OCI-LY1 (cell line): ENCODE measurements at regions not wholly inside any gene's neighbourhood (a gene's known extent, or its start where the extent isn't known, plus 50 kb on each side); places are given as distances from the start of the nearest gene placed in this dataset.

Source experiments
- H2AFZ ChIP-seq: fragments of 200-600 bp; sonication (generic), shearing (Covaris generic); 2 replicates; pipeline ENCODE4 v1.6.0; 2014; ENCODE audit warnings: antibody characterized with exemption, mild to moderate bottlenecking, low read length
- H3F3A ChIP-seq: fragments of 200-600 bp; sonication (generic), shearing (Covaris generic); 2 replicates; pipeline ENCODE4 v1.6.0; 2014; ENCODE audit warnings: mild to moderate bottlenecking, antibody characterized with exemption, low read length, moderate library complexity; ENCODE audit not compliant: insufficient read depth
- H3K27ac ChIP-seq: fragments of 200-600 bp; sonication (generic); 2 replicates; pipeline ENCODE4 v1.5.1; 2014; ENCODE audit warnings: low read length, mixed run types, mild to moderate bottlenecking, low read depth; ENCODE audit not compliant: poor library complexity, severe bottlenecking
- H3K27me3 ChIP-seq: fragments of 200-600 bp; sonication (generic); 2 replicates; pipeline ENCODE4 v1.6.0; 2014; ENCODE audit warnings: antibody characterized with exemption, mild to moderate bottlenecking, low read length, moderate library complexity; ENCODE audit not compliant: insufficient read depth
- H3K36me3 ChIP-seq: fragments of 200-600 bp; sonication (generic); 2 replicates; pipeline ENCODE4 v1.6.1; 2014; ENCODE audit warnings: mild to moderate bottlenecking, antibody characterized with exemption, low read length, moderate library complexity, mixed read lengths; ENCODE audit not compliant: insufficient read depth
- H3K4me1 ChIP-seq: fragments of 200-600 bp; sonication (generic); 2 replicates; pipeline ENCODE4 v1.5.1; 2014; ENCODE audit warnings: mild to moderate bottlenecking, low read length, moderate library complexity; ENCODE audit not compliant: insufficient read depth, severe bottlenecking
- H3K4me2 ChIP-seq: fragments of 200-600 bp; sonication (generic), shearing (Covaris generic); 2 replicates; pipeline ENCODE4 v1.6.1; 2014; ENCODE audit warnings: low read length
- H3K4me3 ChIP-seq: fragments of 200-600 bp; sonication (generic); 2 replicates; pipeline ENCODE4 v1.5.1; 2014; ENCODE audit warnings: low read length, low read depth, mild to moderate bottlenecking, mixed read lengths; ENCODE audit not compliant: poor library complexity, severe bottlenecking
- H3K79me2 ChIP-seq: fragments of 200-600 bp; shearing (Covaris generic); 2 replicates; pipeline ENCODE4 v1.6.1; 2016; ENCODE audit warnings: mixed run types, low read length, mixed read lengths; ENCODE audit not compliant: insufficient read depth
- H3K9ac ChIP-seq: fragments of 200-600 bp; sonication (generic), shearing (Covaris generic); 2 replicates; pipeline ENCODE4 v1.6.1; 2014; ENCODE audit warnings: mild to moderate bottlenecking, low read length, mixed read lengths
- H3K9me2 ChIP-seq: fragments of 200-600 bp; sonication (generic), shearing (Covaris generic); 2 replicates; pipeline ENCODE4 v1.6.1; 2014; ENCODE audit warnings: low read depth, mild to moderate bottlenecking, low read length, mixed read lengths
- H3K9me3 ChIP-seq: fragments of 200-600 bp; shearing (Covaris generic); 2 replicates; pipeline ENCODE4 v1.6.1; 2014; ENCODE audit warnings: low read length, mixed read lengths
- H4K20me1 ChIP-seq: fragments of 200-600 bp; sonication (generic), shearing (Covaris generic); 2 replicates; pipeline ENCODE4 v1.6.0; 2016; ENCODE audit warnings: mild to moderate bottlenecking, low read length; ENCODE audit not compliant: insufficient read depth
- EZH2 ChIP-seq: fragments of 200-600 bp; sonication (generic), shearing (Covaris generic); IDR thresholded peaks from 2 replicates; pipeline ENCODE4 v1.8.0; 2017; ENCODE audit warnings: borderline replicate concordance, mixed run types, mild to moderate bottlenecking, antibody characterized with exemption, low read length, moderate library complexity, mixed read lengths
- TF ChIP-seq, protein P1 (sequence below): fragments of 200-600 bp; sonication (generic), shearing (Covaris generic); IDR thresholded peaks from 2 replicates; pipeline ENCODE4 v1.5.1; 2017; ENCODE audit warnings: mild to moderate bottlenecking, antibody characterized with exemption, low read length, moderate library complexity, mixed read lengths

DNA sequence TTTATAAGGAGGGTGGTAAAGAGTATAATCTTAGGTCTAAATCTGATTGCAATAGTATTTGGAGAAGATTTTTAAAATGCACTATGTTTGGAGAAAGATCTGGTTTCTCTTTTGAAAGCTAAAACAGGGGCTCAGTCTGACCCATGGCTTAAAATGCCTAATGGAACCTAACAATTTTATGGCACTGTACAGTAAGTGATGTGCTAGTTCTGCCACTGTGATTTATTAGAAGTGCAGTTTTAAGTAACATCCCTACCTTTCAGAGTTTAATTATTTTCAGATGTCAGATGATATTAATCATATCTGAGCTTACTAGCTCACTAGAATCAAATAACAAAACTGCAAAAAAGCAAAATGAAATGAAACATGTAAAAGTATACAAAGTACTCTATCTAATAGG, 514.7 kb upstream of the KCND2 start:
- H3K4me3 ChIP-seq, result no peak overlapping the region
- no peaks in the 10 kb centered on the region for H4K20me1 ChIP-seq
- no peaks in the 10 kb centered on the region for H3F3A ChIP-seq
- no peak overlapping the region for H3K4me2 ChIP-seq
- no peak overlapping the region for H3K9ac ChIP-seq
- H3K9me3 ChIP-seq, result no peaks in the 10 kb centered on the region
- H3K9me2 ChIP-seq, result no peaks in the 10 kb centered on the region; the same call in 1 of the 2 replicates
- no peaks in the 10 kb centered on the region for H3K27me3 ChIP-seq
- no peaks in the 10 kb centered on the region for H3K79me2 ChIP-seq
- no peaks in the 10 kb centered on the region for H3K36me3 ChIP-seq
- TF ChIP-seq EZH2, result no peak
- TF ChIP-seq, protein P1, sequence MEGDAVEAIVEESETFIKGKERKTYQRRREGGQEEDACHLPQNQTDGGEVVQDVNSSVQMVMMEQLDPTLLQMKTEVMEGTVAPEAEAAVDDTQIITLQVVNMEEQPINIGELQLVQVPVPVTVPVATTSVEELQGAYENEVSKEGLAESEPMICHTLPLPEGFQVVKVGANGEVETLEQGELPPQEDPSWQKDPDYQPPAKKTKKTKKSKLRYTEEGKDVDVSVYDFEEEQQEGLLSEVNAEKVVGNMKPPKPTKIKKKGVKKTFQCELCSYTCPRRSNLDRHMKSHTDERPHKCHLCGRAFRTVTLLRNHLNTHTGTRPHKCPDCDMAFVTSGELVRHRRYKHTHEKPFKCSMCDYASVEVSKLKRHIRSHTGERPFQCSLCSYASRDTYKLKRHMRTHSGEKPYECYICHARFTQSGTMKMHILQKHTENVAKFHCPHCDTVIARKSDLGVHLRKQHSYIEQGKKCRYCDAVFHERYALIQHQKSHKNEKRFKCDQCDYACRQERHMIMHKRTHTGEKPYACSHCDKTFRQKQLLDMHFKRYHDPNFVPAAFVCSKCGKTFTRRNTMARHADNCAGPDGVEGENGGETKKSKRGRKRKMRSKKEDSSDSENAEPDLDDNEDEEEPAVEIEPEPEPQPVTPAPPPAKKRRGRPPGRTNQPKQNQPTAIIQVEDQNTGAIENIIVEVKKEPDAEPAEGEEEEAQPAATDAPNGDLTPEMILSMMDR, result no peak
- no peak overlapping the region for H3K27ac ChIP-seq
- no peak overlapping the region for H2AFZ ChIP-seq
- H3K4me1 ChIP-seq, result no peaks in the 10 kb centered on the region

DNA sequence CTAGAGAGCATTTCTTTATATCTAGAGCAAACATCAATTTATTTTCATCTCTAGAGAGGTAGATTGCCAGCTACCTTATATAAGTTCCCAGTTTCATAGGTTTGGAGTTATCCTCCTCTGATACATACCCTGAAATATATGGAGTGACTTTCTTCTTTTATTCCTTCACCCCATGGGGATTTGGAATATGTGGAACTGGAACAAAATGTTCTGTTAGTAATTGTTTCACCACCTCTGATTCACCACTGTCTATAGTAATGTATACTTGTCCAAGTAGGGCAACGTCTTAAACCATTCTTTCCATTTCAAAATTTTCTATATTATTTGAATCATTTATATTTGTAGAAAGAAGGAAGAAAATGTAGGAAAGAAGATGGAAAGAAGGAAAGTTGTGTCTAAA, 511.2 kb upstream of the KCND2 start:
- H3K27me3 ChIP-seq, result no peaks in the 10 kb centered on the region
- H3K36me3 ChIP-seq, result no peaks in the 10 kb centered on the region
- H3K79me2 ChIP-seq, result no peaks in the 10 kb centered on the region
- no peaks in the 10 kb centered on the region for H3F3A ChIP-seq
- H3K4me3 ChIP-seq, result no peak overlapping the region
- no peak overlapping the region for H3K4me2 ChIP-seq
- H3K9me2 ChIP-seq, result no peaks in the 10 kb centered on the region; the same call in 1 of the 2 replicates
- H3K27ac ChIP-seq, result no peak overlapping the region
- H3K9ac ChIP-seq, result no peak overlapping the region
- TF ChIP-seq, protein P1, result no peak
- no peak for TF ChIP-seq EZH2
- no peaks in the 10 kb centered on the region for H4K20me1 ChIP-seq
- no peaks in the 10 kb centered on the region for H3K4me1 ChIP-seq
- H3K9me3 ChIP-seq, result no peaks in the 10 kb centered on the region
- no peak overlapping the region for H2AFZ ChIP-seq

DNA sequence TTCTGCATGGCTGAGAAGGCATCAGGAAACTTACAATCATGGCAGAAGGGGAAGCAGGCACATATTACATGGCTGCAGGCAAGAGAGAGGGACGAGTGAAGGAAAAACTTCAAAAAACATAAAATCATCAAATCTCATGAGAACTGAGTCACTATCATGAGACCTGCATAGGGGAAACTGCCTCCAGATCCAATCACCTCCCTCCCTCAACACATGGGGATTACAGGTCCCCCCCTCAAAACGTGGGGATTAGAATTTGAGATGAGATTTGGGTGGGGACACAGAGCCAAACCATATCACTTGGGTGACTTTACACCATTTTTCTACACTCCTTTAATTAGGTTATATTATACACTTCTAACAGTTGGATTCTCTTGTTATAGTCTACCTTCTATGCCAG, 490.7 kb upstream of the KCND2 start:
- Histone ChIP-seq H4K20me1 (no peaks in the 10 kb centered on the region), H3K36me3 (no peaks in the 10 kb centered on the region), H3K4me2 (no peak overlapping the region), H2AFZ (no peak overlapping the region), H3K9me3 (no peaks in the 10 kb centered on the region), H3K79me2 (no peaks in the 10 kb centered on the region), H3K9me2 (no peaks in the 10 kb centered on the region), H3F3A (no peaks in the 10 kb centered on the region), H3K4me3 (no peak overlapping the region), H3K4me1 (no peaks in the 10 kb centered on the region), H3K27me3 (no peaks in the 10 kb centered on the region), H3K27ac (no peak overlapping the region), H3K9ac (no peak overlapping the region)
- TF ChIP-seq, protein P1, result no peak
- no peak for TF ChIP-seq EZH2
